ENCODE measurements at regions not wholly inside any gene's neighbourhood (a gene's known extent, or its start where the extent isn't known, plus 50 kb on each side); places are given as distances from the start of the nearest gene placed in this dataset.
"Not testable (repeated sequence)": the region's sequence is repeated elsewhere in the genome, so short reads cannot be mapped to it uniquely, and the experiment has no call there.

GRCh38 chr3:31053299-31053698 is 158.8 kb upstream of the GADL1 start:
- no peak for DNase-seq

GRCh38 chr3:31054032-31054431 is 159.6 kb upstream of the GADL1 start:
- DNase-seq, result no peak

- DNase-seq, result no peak
Measured at GRCh38 chr3:31055757-31056156, 161.3 kb upstream of the GADL1 start.

GRCh38 chr3:31057891-31058290 is 163.4 kb upstream of the GADL1 start:
- DNase-seq, result no peak

GRCh38 chr3:31064021-31064420 is 169.6 kb upstream of the GADL1 start:
- DNase-seq, result no peak

- DNase-seq, result no peak
Measured at GRCh38 chr3:31065765-31066164, 171.3 kb upstream of the GADL1 start.

GRCh38 chr3:31067004-31067403 is 172.5 kb upstream of the GADL1 start:
- DNase-seq, result no peak

- no peak for DNase-seq
Measured at GRCh38 chr3:31075471-31075870, 181.0 kb upstream of the GADL1 start.

GRCh38 chr3:31075876-31076275 is 181.4 kb upstream of the GADL1 start:
- DNase-seq, result no peak

- DNase-seq, result no peak
Measured at GRCh38 chr3:31077021-31077601, 182.7 kb upstream of the GADL1 start.

- no peak for DNase-seq
Measured at GRCh38 chr3:31077826-31078225, 183.4 kb upstream of the GADL1 start.

GRCh38 chr3:31079689-31080088 is 185.2 kb upstream of the GADL1 start:
- no peak for DNase-seq

GRCh38 chr3:31081018-31081662 is 186.7 kb upstream of the GADL1 start:
- no peak for DNase-seq

GRCh38 chr3:31086148-31086547 is 191.7 kb upstream of the GADL1 start:
- no peak for DNase-seq

- no peak for DNase-seq
Measured at GRCh38 chr3:31086698-31087097, 192.2 kb upstream of the GADL1 start.

- no peak for DNase-seq
Measured at GRCh38 chr3:31091748-31092147, 197.3 kb upstream of the GADL1 start.

GRCh38 chr3:31092748-31093589 is 198.5 kb upstream of the GADL1 start:
- DNase-seq, result no peak

GRCh38 chr3:31093606-31094005 is 199.1 kb upstream of the GADL1 start:
- DNase-seq, result no peak

GRCh38 chr3:31094048-31094447 is 199.6 kb upstream of the GADL1 start:
- DNase-seq, result no peak

- no peak for DNase-seq
Measured at GRCh38 chr3:31095255-31095654, 200.8 kb upstream of the GADL1 start.

- no peak for DNase-seq
Measured at GRCh38 chr3:31096661-31097395, 202.4 kb upstream of the GADL1 start.

- no peak for DNase-seq
Measured at GRCh38 chr3:31100519-31100918, 206.1 kb upstream of the GADL1 start.

- DNase-seq, result not testable (repeated sequence)
Measured at GRCh38 chr3:31101285-31101684, 206.8 kb upstream of the GADL1 start.

All from CD4-positive, alpha-beta T cell treated with Interferon gamma for 1 hour (primary cell).